Spleen (tissue), 11 donors: ENCODE measurements at regions not wholly inside any gene's neighbourhood (a gene's known extent, or its start where the extent isn't known, plus 50 kb on each side); places are given as distances from the start of the nearest gene placed in this dataset.

Source experiments
- DNase-seq: peaks from one replicate; pipeline ENCODE4 v3.0.0-alpha.2; 2020
- H3K27ac ChIP-seq, 8 donors: fragments of 200-600 bp; sonication (generic) in 7 of 8; 1 replicate in 4 of 8; 2 replicates in 4 of 8; pipeline versions ENCODE4 v1.5.0 to v1.8.0; 2016 to 2021; ENCODE audit warnings: inconsistent platforms in 4 of 8, mild to moderate bottlenecking in 4 of 8, moderate library complexity in 1 of 8
- H3K27me3 ChIP-seq, 7 donors: fragments of 200-600 bp; sonication (generic) in 6 of 7; replicated peaks in 1 of 7; 1 replicate in 4 of 7; 2 replicates in 3 of 7; pipeline versions ENCODE4 v1.5.0 to v1.8.0; 2016 to 2021; ENCODE audit warnings: inconsistent platforms in 3 of 7, mild to moderate bottlenecking in 1 of 7
- H3K36me3 ChIP-seq, 6 donors: fragments of 200-600 bp; sonication (generic) in 5 of 6; 1 replicate in 4 of 6; 2 replicates in 2 of 6; pipeline versions ENCODE4 v1.5.0 to v1.8.0; 2016 to 2021; ENCODE audit warnings: inconsistent platforms in 2 of 6
- H3K4me1 ChIP-seq, 6 donors: fragments of 200-600 bp; sonication (generic) in 5 of 6; 1 replicate in 3 of 6; 2 replicates in 3 of 6; pipeline versions ENCODE4 v1.5.0 to v1.8.0; 2016 to 2021; ENCODE audit warnings: inconsistent platforms in 3 of 6
- H3K4me3 ChIP-seq, 8 donors: fragments of 200-600 bp; sonication (generic) in 7 of 8; 1 replicate in 4 of 8; 2 replicates in 4 of 8; pipeline versions ENCODE4 v1.5.0 to v1.8.0; 2016 to 2021; ENCODE audit warnings: inconsistent platforms in 4 of 8, mild to moderate bottlenecking in 4 of 8, moderate library complexity in 2 of 8
- H3K9me3 ChIP-seq, 8 donors: fragments of 200-600 bp; sonication (generic) in 7 of 8; 1 replicate in 4 of 8; 2 replicates in 4 of 8; pipeline versions ENCODE4 v1.5.0 to v1.8.0; 2016 to 2021; ENCODE audit warnings: inconsistent platforms in 4 of 8
- POLR2A ChIP-seq, 3 donors: fragments of 450-650 bp; IDR thresholded peaks; one replicate each; pipeline ENCODE4 v1.5.1; 2017; ENCODE audit warnings: antibody characterized with exemption in 3 of 3, mild to moderate bottlenecking in 1 of 3
- POLR2AphosphoS5 ChIP-seq, 3 donors: sonication (generic); formaldehyde crosslinking; IDR thresholded peaks; one replicate each; pipeline ENCODE4 v1.5.1; 2017; ENCODE audit warnings: antibody characterized with exemption in 3 of 3
- WGBS, 5 donors: extraction: QIAGEN DNeasy Blood & Tissue Kit in 3 of 5; methylation state at CpG; one replicate each; pipeline versions ENCODE4 v1.1.5 to v1.1.7; 2013 to 2018; 5-methylcytosine and 5-hydroxymethylcytosine counted together
- intact Hi-C: fragments of 100-400 bp; cut with DNase I; formaldehyde crosslinking; loops from one replicate; pipeline ENCODE4 v1.15.0; 2023; ENCODE audit warnings: low total_unique reads
- TF ChIP-seq, protein P1 (sequence below), 11 experiments: fragments of 200-600 bp in 7 of 11; fragments of 450-650 bp in 4 of 11; sonication (generic) in 4 of 11; IDR thresholded peaks in 8 of 11; conservative IDR thresholded peaks in 3 of 11; 1 replicate in 7 of 11; 2 replicates in 4 of 11; pipeline versions ENCODE4 v1.4.0 to v1.8.0; 2016 to 2021; ENCODE audit warnings: antibody characterized with exemption in 11 of 11, inconsistent platforms in 4 of 11, mild to moderate bottlenecking in 1 of 11
- donor health status: healthy with polysubstance abuse.
- donor health status: DM: no; HTN: no; CAD: no; lungs with moderate emphysema.
- donor health status: DM: no; HTN: no; CAD: no.
- donor health status: Bipolar disorder and iron deficiency.
- donor health status: healthy.
- donor health status: DM: no; HTN: no; CAD: no.
- donor health status: DM: yes; HTN: yes; CAD: no.

- intact Hi-C loops: no loop called here
- no peak overlapping the region for H3K4me3 ChIP-seq
Measured at GRCh38 chr5:40284863-40285262, 394.9 kb upstream of the PTGER4 start.

DNA sequence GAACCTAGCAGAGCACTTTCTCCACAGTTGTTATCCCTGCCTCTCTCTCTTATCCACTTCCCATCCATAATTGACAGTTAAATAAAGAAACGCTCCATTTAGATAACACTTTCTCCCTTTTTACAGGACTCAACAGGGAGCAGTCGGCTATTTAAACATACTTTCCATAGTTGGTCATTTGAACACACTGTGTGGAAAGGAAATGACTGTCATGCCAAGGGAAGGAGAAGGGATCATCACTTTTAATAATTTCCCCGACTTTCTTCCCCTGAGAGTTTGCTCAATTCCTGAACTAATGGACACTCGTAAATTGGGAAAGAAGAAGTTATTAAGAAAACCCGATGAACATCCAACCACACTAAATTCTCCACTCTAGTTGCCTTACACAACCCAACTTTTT, 400.8 kb upstream of the PTGER4 start:
- Histone ChIP-seq H3K27ac (no peak overlapping the region), H3K9me3 (no peaks in the 10 kb centered on the region), H3K4me1 (peaks cover 0 to 15% (median 9%) of the 10 kb centered on the region in 6 donors), H3K4me3 (no peak overlapping the region), H3K36me3 (no peaks in the 10 kb centered on the region), H3K27me3 (no peaks in the 10 kb centered on the region)
- no peak for DNase-seq
- no peak for TF ChIP-seq POLR2AphosphoS5 (IDR thresholded peaks at IDR 0.05)
- TF ChIP-seq, protein P1, sequence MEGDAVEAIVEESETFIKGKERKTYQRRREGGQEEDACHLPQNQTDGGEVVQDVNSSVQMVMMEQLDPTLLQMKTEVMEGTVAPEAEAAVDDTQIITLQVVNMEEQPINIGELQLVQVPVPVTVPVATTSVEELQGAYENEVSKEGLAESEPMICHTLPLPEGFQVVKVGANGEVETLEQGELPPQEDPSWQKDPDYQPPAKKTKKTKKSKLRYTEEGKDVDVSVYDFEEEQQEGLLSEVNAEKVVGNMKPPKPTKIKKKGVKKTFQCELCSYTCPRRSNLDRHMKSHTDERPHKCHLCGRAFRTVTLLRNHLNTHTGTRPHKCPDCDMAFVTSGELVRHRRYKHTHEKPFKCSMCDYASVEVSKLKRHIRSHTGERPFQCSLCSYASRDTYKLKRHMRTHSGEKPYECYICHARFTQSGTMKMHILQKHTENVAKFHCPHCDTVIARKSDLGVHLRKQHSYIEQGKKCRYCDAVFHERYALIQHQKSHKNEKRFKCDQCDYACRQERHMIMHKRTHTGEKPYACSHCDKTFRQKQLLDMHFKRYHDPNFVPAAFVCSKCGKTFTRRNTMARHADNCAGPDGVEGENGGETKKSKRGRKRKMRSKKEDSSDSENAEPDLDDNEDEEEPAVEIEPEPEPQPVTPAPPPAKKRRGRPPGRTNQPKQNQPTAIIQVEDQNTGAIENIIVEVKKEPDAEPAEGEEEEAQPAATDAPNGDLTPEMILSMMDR (IDR thresholded peaks at IDR 0.05 in 8 of 11, conservative IDR thresholded peaks at IDR 0.05 in 3 of 11): no peak
- TF ChIP-seq POLR2A (IDR thresholded peaks at IDR 0.05): no peak
- WGBS, 5 donors: 71 to 87% (median 77%) methylated on average over 5 of the region's 5 CpGs
- intact Hi-C loops: no loop called here

More at GRCh38 chr5:40284863-40285262, 394.9 kb upstream of the PTGER4 start:
- Histone ChIP-seq H3K27ac (no peak overlapping the region), H3K36me3 (no peaks in the 10 kb centered on the region), H3K4me1 (no peaks in the 10 kb centered on the region), H3K9me3 (no peaks in the 10 kb centered on the region), H3K27me3 (no peaks in the 10 kb centered on the region)
- DNase-seq: no peak
- TF ChIP-seq POLR2A (IDR thresholded peaks at IDR 0.05) (no peak), POLR2AphosphoS5 (IDR thresholded peaks at IDR 0.05) (no peak)
- TF ChIP-seq, protein P1 (IDR thresholded peaks at IDR 0.05 in 8 of 11, conservative IDR thresholded peaks at IDR 0.05 in 3 of 11): no peak
- WGBS, 5 donors: 71 to 96% (median 91%) methylated on average over 3 of the region's 3 CpGs

DNA sequence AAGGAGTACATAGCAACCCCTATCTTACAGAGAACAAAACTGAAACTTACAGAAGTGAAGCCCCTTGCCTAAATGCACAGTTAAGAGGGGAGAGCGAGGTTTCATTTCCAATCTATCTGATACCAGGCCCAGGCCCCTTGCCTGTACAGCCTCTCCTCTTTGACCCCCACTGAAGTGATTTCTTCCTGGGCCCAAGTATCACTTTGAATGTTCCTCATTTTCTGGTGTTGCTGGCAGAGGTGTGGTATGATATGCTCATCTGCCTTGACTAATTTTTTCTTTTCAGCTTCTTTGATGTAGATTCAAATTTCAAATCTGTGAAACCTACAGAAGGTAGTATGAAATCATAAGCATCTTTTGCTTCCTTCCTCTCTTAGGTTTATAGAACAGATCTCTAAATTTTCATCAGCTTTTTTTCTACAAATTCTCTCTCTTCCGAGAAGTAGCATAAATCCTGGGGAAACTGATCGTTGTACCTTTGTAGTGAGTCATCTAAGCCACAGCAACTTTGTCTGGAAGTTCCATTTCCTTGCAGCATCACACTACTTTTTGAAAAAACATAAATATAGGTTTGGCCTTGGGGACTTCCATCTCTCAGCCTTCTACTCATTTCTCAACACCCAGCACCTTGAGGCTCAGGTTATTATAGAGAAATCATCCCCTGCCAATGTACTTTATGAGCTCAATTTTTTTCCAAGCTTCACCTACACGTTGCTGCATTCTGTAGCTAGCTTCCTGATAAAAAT, 402.4 kb upstream of the PTGER4 start:
- no peak for DNase-seq
- Histone ChIP-seq H3K27me3 (no peaks in the 10 kb centered on the region), H3K27ac (peak overlapping the region in 3 of 8 donors; percentile 5 to 77 (median 6)), H3K4me3 (peak overlapping the region in 1 of 8 donors; percentile 14), H3K4me1 (peaks cover 0 to 15% (median 9%) of the 10 kb centered on the region in 6 donors), H3K9me3 (no peaks in the 10 kb centered on the region), H3K36me3 (no peaks in the 10 kb centered on the region)
- 56 to 75% (median 67%) methylated on average over 4 of the region's 4 CpGs for WGBS, 5 donors
- intact Hi-C loops: no loop called here
- no peak for TF ChIP-seq POLR2AphosphoS5 (IDR thresholded peaks at IDR 0.05)
- TF ChIP-seq, protein P1 (IDR thresholded peaks at IDR 0.05 in 8 of 11, conservative IDR thresholded peaks at IDR 0.05 in 3 of 11): no peak
- TF ChIP-seq POLR2A (IDR thresholded peaks at IDR 0.05): no peak

DNA sequence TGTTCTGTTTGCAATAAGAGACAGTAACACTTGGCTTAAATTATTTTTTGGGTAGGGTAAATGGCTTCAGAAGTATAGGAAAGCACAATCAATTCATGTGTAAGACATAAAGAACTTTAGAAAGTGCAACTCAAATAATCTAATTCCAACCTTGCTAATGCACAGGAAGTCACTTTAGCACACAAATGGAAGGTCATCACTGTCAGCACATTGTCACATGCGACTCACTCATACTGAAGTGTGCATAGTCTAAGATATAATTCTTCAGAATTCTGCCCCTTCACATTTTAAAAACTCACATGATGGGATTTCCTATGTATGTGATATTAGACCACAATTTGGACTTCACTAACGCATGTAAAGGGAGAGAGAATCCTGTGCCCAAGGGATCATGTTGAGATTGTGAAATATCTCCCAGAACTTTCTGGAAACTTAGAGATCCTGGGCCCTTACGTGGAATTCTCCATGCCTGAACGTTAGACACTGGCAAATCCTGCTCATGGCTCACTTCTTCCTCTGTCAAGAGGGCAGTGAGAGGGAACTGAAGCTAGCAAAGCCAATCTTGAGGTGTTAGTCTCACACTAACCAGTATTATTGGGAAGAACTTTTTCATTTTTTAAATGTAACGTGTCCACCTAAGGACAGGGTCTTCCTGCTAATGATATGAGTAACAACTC, 403.2 kb upstream of the PTGER4 start:
- Histone ChIP-seq H3K9me3 (no peaks in the 10 kb centered on the region), H3K27me3 (no peaks in the 10 kb centered on the region), H3K27ac (peak overlapping the region in 3 of 8 donors; percentile 5 to 77 (median 6)), H3K4me3 (peak overlapping the region in 1 of 8 donors; percentile 14), H3K4me1 (peaks cover 0 to 15% (median 9%) of the 10 kb centered on the region in 6 donors), H3K36me3 (no peaks in the 10 kb centered on the region)
- intact Hi-C loops: no loop called here
- DNase-seq: no peak
- WGBS, 5 donors: 70 to 82% (median 76%) methylated on average over 5 of the region's 5 CpGs
- TF ChIP-seq, protein P1 (IDR thresholded peaks at IDR 0.05 in 8 of 11, conservative IDR thresholded peaks at IDR 0.05 in 3 of 11): no peak
- TF ChIP-seq POLR2AphosphoS5 (IDR thresholded peaks at IDR 0.05) (no peak), POLR2A (IDR thresholded peaks at IDR 0.05) (no peak)
